Cerebellar nuclear complex (tissue), 1 donor: ENCODE measurements at regions not wholly inside any gene's neighbourhood (a gene's known extent, or its start where the extent isn't known, plus 50 kb on each side); places are given as distances from the start of the nearest gene placed in this dataset.

ENCODE experiments used
- DNase-seq, 2 experiments: peaks; one replicate each; lab custom pipeline; 2025; lab: John Stamatoyannopoulos, UW

GRCh38 chr20:12022126-12022525 is 104.4 kb downstream of the BTBD3 start:
- no peak for DNase-seq

GRCh38 chr20:12023194-12023795 is 105.6 kb downstream of the BTBD3 start:
- no peak for DNase-seq

DNA sequence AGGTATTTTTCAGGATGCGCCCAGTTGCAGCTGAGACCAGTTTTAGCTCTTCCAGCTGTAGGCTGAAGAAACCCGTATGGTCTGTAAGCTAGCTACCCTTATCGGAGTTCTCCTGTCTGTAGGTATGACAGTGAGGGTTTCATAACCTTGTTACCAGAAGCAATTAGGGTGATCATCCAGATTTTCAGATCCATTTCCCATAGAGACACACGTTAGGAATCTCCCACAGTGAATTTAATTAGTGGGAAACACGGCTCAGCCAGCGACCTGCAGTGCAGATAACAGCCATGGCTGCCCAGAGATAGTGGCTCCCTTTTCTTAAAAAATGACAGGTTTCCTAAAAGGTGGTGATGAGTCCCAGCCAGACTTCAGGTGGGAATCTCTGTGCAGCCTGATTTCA is 111.1 kb downstream of the BTBD3 start:
- DNase-seq: no peak

GRCh38 chr20:12030470-12030869 is 112.8 kb downstream of the BTBD3 start:
- no peak for DNase-seq

DNA sequence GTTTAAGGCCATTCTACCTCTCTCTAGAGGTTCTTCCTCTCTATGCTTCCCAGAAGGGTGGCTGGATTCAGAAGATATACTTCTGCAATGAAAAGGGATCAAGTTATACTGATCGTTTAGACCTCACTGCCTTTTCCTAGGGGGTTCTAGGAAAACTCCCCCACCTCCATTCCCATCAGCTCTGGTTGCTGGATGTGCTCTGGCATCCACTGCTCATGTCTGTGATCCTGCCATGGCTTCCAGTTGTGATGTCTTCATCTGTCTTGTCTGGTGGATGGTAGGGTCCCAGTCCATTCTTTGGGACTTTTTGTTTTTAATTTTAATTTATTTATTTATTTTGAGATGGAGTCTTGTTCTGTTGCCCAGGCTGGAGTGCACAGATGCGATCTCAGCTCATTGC is 118.4 kb downstream of the BTBD3 start:
- DNase-seq: no peak

- no peak for DNase-seq
Measured at GRCh38 chr20:12037521-12037920, 119.8 kb downstream of the BTBD3 start.

DNA sequence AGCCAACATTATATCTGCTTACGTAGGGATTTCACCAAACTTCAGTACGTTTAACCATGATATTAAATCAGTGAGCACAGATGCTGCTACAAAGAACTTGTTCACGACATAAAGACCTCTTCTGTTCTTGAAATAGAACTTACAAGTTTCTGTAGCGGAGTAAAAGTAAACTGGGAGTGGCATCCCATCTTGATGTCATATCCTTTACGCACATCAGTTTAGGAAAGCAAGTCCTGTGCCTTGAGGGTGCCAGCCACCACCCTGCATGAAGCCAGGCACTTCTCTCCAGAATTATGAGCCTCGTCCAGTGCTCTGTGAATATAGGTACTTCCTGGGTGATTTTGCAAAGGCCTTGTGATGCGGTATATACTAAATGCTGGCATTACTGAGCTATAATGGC is 122.6 kb downstream of the BTBD3 start:
- no peak for DNase-seq

GRCh38 chr20:12044969-12045368 is 127.3 kb downstream of the BTBD3 start:
- DNase-seq: no peak

GRCh38 chr20:12047838-12048432 is 130.2 kb downstream of the BTBD3 start:
- no peak for DNase-seq

DNA sequence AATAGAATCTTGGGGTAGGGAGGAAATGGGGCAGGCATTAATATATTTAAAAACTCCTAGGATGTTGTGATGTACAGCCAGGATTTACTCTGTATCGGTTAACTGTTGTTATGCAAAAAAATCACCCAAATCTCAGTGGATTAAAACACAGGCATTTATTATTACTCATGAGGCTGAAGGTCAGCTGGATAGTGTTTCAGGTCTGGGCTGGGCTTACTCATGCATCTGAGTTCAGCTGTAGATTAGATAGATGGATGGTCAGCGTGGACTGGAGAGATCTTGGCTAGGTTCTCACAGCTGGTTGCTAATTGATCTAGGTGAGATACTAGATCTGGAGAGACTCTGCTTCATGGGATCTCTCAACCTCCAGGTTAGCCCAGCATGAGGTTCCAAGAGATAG is 131.4 kb downstream of the BTBD3 start:
- DNase-seq: no peak

DNA sequence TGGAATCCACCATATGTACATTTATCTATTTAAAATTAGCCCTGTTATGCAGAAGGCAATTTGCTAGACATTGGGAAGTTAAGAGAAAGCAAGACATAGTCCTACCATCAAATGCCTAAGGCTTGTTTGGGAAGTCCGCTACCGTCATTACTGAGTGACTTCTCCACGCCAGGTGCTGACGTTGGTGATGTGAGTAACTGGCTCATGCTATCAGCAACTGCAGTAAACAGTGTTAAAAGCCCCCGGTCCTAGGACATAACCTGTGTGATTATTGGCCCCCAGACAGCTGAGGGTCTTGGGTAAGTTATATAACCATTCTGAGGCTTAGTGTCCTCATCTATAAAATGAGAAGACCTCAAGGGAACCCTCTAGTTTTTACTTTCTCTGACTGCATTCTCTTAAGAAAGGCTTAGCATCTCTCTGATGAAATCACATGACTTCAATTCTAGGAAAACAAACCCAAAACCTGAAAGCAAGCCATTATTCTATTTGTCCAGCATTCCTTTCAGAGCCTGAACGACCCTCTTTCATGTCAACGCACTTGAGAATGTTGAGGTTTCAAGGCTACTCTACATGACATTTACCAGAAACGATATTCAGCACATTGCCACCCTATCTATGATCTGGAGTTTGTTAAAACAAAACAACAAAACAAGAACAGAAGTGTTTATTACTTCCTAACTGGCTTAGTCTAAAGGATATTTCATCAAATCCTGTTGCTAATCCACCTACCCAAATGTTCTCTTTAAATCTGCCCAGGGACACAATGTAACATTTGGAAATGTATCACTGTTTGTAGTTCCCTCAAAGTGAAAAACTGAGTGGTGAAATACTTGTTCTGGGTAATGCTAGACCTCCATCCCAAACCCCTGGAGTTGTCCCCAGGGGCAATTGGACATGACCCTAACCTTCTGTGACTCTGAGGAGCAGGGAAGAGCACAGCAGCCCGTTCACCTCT is 133.8 kb downstream of the BTBD3 start:
- no peak for DNase-seq

GRCh38 chr20:12053353-12053752 is 135.7 kb downstream of the BTBD3 start:
- DNase-seq: no peak

DNA sequence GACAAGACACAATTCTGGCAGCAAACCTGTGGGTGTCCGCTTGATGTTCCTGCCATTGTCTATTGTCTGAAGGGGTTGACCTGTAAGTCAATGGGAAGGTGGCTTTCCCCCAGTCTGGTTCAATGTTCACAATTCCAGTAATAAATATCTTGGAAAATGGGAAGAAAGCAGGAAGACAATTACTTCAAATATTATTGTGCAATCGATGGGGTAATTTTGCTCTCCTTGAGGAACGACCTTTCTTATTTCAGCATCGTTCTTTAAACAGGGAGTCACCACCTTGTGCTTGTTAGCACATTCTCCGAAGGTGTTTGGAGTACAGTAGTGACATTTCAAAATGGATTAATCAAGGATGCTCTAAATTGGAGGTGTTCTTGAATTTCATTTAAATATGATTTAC is 136.9 kb downstream of the BTBD3 start:
- no peak for DNase-seq

DNA sequence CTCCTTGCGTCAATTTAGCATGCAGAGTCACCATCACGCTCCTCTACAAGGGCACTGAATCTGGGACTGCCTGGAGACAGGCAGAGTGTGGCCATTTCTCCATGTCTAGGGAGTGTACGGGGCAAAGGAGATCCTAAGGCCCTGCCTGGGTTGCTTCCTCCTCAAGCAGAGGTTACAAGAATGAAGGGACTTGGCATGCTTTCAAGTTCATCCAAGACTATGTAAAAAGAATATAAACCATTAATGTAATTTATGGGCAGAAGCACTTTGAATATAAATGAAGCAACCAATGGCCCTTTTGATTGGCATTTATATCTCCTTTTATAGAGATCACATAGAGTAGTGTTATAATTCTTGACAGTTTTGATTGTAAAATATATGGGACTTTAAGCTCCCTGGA is 137.5 kb downstream of the BTBD3 start:
- no peak for DNase-seq

- no peak for DNase-seq
Measured at GRCh38 chr20:12056839-12057238, 139.1 kb downstream of the BTBD3 start.

- DNase-seq: no peak
Measured at GRCh38 chr20:12057778-12058177, 140.1 kb downstream of the BTBD3 start.

DNA sequence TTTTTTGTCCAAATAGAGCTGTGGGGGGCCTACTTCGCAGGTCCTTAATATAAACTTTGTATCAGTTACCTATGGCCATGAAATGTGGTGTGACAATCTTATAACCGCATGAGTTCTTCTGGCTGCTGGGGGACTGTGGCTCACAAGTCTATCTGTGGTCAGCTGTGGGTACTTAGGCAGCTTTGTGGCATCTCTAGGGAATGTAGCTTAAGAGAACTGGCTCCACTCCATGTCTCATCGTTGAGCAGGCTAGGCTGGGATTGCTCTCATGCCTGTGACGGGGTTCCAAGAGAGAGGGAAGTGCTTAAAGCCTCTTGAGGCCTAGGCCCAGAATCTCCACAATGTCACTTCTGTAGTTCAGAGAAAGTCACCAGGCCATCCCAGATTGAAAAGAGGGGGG is 140.5 kb downstream of the BTBD3 start:
- no peak for DNase-seq

- no peak for DNase-seq
Measured at GRCh38 chr20:12061466-12061865, 143.8 kb downstream of the BTBD3 start.

DNA sequence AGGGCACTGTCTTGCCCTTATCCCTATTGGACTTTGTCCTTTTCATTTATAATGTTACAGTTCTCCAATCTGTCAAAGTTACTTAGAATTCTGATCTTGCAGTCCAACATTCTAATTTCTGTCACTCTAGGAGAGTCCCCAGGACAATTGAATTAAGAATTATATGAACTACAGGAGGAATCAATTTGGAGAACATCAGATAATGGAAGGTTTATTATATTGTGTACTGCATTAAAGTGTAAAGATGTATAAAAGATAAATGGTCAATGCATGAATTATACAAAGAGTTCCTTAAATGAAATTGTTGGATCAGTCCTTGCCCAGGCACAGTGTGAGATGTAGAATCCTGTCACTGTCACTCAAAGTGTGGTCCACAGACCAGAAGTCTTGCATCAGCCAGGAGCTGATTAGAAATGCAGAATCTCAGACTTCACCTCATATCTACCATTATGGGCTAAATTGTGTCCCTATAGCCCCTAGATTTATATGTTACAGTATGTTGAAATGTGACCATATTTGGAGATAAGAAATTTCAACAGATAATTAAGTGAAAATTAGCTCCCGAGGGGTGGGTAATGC is 145.5 kb downstream of the BTBD3 start:
- no peak for DNase-seq

DNA sequence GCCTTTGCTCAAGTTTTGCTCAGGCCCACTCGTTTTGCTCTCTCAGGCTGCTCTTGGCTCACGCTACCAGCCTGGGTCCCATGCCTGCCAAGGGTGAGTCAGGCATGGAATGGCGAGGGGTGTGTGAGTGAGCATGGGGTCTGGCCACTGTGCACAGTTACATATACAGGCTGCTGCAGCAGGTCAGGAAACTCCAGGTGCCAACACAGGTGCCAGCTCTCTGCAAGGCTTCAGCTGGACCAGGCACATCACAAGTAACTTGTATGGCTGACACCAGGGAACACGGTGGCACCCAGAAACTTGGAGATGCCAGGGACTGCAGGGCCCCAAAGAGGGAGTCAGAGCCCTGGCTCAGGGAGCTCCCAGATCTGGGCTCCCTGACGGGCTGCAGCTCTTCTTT is 146.8 kb downstream of the BTBD3 start:
- no peak for DNase-seq

GRCh38 chr20:12067686-12068085 is 150.0 kb downstream of the BTBD3 start:
- DNase-seq: no peak

DNA sequence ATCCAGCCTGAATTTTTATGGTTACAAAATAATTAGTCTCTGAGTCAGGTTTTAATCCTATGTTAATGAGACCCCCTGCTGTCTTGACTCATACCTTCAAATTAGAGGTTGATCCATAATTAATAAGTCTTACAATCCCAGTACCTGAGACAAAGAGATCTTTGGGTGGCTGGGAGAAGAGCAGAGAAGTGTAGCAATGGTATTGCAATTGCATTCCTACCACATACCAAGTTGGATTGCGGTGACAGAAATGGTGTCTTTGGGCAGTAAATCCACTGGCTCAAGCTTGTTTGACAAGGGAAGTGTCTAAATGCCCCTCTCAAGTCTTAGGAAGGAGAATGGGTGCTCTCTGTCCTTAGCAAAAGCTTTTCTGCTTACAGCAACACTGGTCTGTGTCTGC is 150.4 kb downstream of the BTBD3 start:
- no peak for DNase-seq

GRCh38 chr20:12069181-12069580 is 151.5 kb downstream of the BTBD3 start:
- no peak for DNase-seq
